HUES64 (cell line): ENCODE measurements at regions not wholly inside any gene's neighbourhood (a gene's known extent, or its start where the extent isn't known, plus 50 kb on each side); places are given as distances from the start of the nearest gene placed in this dataset.

Source experiments
- H3K27ac ChIP-seq: 2 replicates; pipeline ENCODE4 v1.7.0; 2013; ENCODE audit warnings: low read depth, low read length, inconsistent platforms
- H3K27me3 ChIP-seq: 2 replicates; pipeline ENCODE4 v1.6.1; 2013; ENCODE audit warnings: mild to moderate bottlenecking, low read length; ENCODE audit not compliant: insufficient read depth
- H3K36me3 ChIP-seq: 2 replicates; pipeline ENCODE4 v1.6.1; 2013; ENCODE audit warnings: mild to moderate bottlenecking, low read length; ENCODE audit not compliant: insufficient read depth
- H3K4me1 ChIP-seq: 2 replicates; pipeline ENCODE4 v1.6.1; 2013; ENCODE audit warnings: mild to moderate bottlenecking, low read length, moderate library complexity; ENCODE audit not compliant: insufficient read depth
- H3K4me3 ChIP-seq: 2 replicates; pipeline ENCODE4 v1.5.1; 2013; ENCODE audit warnings: mild to moderate bottlenecking, low read length, moderate library complexity
- H3K9ac ChIP-seq: 2 replicates; pipeline ENCODE4 v1.6.1; 2013; ENCODE audit warnings: mild to moderate bottlenecking, low read depth, low read length
- H3K9me3 ChIP-seq: 2 replicates; pipeline ENCODE4 v1.6.1; 2013; ENCODE audit warnings: low read depth, low read length; ENCODE audit not compliant: insufficient read depth
- WGBS: fragments of 150-250, 120-280 bp; methylation state at CpG from one replicate; pipeline ENCODE4 v1.1.7; 2013; ENCODE audit warnings: missing lambda C conversion rate; 5-methylcytosine and 5-hydroxymethylcytosine counted together

DNA sequence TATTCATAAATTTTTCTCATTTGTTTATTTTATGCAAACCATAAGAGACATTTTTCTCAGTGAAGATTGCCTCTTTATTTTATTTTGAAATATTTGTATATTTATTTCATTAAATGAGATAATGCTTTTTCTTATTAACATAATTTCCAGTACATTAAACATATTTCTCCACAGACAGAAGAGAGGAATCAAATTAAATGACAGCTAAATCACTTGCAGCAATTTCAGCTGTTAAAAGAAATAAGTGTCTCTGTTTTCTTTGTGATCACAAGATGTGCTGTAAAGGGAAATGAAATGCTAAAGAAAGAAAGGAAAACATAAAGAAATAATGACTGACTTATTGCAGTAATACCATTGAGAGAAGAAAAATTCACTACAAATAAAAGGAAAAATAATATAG, 414.0 kb upstream of the FANCL start:
- no peaks in the 10 kb centered on the region for H3K9me3 ChIP-seq
- H3K27ac ChIP-seq, result no peak overlapping the region
- H3K4me3 ChIP-seq, result no peak overlapping the region
- H3K9ac ChIP-seq, result no peak overlapping the region
- H3K36me3 ChIP-seq, result no peaks in the 10 kb centered on the region
- 0 out of 2 replicates have a peak, but pooled peaks cover 6% of the 10 kb centered on the region for H3K4me1 ChIP-seq
- H3K27me3 ChIP-seq, result no peaks in the 10 kb centered on the region

DNA sequence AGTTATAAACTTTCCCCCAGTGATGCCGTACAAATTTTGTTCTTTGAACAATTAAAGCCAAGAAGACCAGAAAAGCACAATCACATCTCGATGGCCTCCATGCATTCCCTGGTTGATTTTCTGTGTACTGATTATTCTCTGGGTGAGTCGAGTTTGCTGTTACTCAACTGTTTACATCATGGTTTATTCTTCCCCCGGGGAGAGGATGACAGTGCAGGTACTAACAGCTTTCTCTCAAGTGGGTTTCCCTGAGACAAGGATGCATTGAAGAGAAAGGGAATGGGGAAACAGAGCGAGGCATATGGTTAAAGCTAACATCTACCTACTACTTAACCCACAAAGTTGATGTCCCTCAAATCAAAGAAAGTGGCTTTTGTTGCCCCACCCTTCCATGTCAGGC, 410.8 kb upstream of the FANCL start:
- H3K36me3 ChIP-seq, result no peaks in the 10 kb centered on the region
- 86% methylated on average over 4 of the region's 5 CpGs for WGBS
- peaks cover 6% of the 10 kb centered on the region; the same call in 1 of the 2 replicates for H3K4me1 ChIP-seq
- no peaks in the 10 kb centered on the region for H3K27me3 ChIP-seq
- H3K9me3 ChIP-seq, result no peaks in the 10 kb centered on the region
- no peak overlapping the region for H3K9ac ChIP-seq
- no peak overlapping the region for H3K27ac ChIP-seq
- no peak overlapping the region for H3K4me3 ChIP-seq

DNA sequence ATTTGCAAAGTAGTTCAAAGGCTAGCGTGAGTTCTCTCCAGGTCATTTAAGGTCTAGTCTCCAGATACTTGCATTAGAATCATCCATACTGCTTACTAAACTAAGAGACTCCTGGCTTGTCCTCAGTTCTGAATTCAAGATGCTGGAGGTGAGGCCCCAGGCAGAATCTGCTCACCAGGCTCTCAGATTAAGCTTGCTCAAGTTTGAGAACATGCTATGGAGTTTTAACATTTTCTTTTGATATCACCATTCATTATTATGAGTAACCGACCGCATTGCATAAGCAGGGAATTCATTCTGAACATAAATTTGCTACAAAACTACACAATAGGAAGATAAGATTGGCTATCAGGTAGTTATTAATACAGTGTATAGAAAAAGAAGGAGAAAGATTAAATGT, 409.7 kb upstream of the FANCL start:
- no peaks in the 10 kb centered on the region for H3K27me3 ChIP-seq
- H3K4me1 ChIP-seq, result peaks cover 3% of the 10 kb centered on the region; the same call in 1 of the 2 replicates
- WGBS, result 43% methylated on average over 1 of the region's 3 CpGs
- H3K9ac ChIP-seq, result no peak overlapping the region
- H3K36me3 ChIP-seq, result no peaks in the 10 kb centered on the region
- no peak overlapping the region for H3K4me3 ChIP-seq
- H3K9me3 ChIP-seq, result no peaks in the 10 kb centered on the region
- H3K27ac ChIP-seq, result no peak overlapping the region

DNA sequence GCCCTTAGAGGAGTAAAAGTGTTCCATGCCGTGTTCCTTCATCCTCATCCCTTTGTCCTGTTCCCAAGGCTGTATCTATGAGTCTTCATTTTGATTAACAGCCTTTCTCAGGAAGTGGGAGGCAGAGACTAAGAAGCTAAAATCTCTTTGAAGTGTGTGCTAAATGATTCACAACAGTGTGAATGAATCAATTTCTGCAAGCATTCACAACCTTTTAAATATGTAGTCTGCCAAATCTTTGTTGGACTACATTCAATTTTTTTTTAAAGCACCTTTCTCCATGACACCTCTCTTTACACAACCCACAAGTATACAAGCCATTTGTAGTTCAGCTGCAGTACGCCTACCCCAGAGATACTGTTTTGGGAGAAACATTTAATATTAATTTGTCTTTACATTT, 408.6 kb upstream of the FANCL start:
- Histone ChIP-seq H3K4me3 (no peak overlapping the region), H3K27ac (no peak overlapping the region), H3K9ac (no peak overlapping the region), H3K36me3 (no peaks in the 10 kb centered on the region), H3K4me1 (peaks cover 7% of the 10 kb centered on the region), H3K27me3 (no peaks in the 10 kb centered on the region), H3K9me3 (no peaks in the 10 kb centered on the region)
- 100% methylated on average over 1 of the region's 2 CpGs for WGBS

DNA sequence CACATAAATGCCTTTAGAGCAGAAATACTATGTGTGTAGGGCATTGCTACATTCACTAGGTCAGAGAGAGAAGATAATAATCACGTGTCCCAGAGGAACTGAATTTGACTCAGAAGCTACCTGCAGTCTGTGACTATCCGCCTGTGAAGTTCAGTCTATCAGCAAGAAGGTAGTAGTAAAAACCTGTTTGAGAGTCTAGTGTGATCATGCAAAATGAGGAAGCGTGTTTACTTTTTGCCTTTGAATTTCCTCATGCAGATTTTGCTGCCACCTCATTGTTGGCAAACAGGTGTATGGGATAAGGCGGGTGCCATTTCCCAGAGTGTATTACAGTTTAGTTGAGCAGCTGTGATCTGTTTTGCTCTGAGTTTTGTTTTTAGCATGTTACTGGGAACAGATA, 403.9 kb upstream of the FANCL start:
- no peaks in the 10 kb centered on the region for H3K27me3 ChIP-seq
- H3K4me1 ChIP-seq, result peaks cover 9% of the 10 kb centered on the region
- no peak overlapping the region for H3K27ac ChIP-seq
- H3K36me3 ChIP-seq, result no peaks in the 10 kb centered on the region
- H3K9me3 ChIP-seq, result no peaks in the 10 kb centered on the region
- 84% methylated on average over 4 of the region's 4 CpGs for WGBS
- H3K9ac ChIP-seq, result no peak overlapping the region
- no peak overlapping the region for H3K4me3 ChIP-seq

DNA sequence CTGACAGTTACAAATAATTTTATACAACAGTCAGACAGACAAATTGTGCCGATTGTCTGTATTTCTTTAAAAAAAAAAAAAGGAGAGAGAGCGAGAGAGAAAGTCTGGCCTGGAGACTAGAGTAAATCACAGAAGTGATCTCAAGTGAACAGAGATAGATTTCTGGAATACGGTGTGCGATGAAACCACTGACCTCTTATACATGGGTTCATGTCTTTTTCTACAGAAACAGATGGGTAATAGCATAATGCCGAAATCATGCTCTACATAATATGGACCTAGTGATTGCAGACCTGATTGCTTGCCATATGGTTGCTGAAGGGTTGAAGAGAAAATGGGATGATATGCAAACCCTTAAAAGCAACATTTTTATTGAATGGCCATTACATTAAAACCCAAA, 403.3 kb upstream of the FANCL start:
- Histone ChIP-seq H3K4me1 (peaks cover 9% of the 10 kb centered on the region), H3K27me3 (no peaks in the 10 kb centered on the region), H3K27ac (no peak overlapping the region), H3K36me3 (no peaks in the 10 kb centered on the region), H3K4me3 (no peak overlapping the region), H3K9ac (no peak overlapping the region), H3K9me3 (no peaks in the 10 kb centered on the region)
- WGBS, result 94% methylated on average over 5 of the region's 5 CpGs

DNA sequence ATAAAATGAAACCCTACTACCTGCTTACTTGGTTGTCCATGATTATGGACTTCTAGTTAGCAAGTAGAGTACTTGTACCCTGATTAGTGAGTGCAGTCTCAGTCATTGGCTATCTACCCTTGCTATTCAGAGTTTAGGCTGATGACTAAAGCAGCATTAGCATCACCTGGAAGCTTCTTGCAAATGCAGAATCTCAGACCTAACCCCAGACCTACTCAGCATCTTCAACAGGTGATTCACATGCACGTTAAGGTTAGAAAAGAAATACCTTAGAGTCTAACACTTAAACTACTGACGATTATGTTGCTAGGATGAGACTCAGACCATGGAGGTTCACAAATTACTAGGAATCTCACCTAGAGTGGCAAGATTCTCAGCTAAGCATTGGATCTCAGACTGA, 399.9 kb upstream of the FANCL start:
- Histone ChIP-seq H3K36me3 (no peaks in the 10 kb centered on the region), H3K27me3 (no peaks in the 10 kb centered on the region), H3K4me1 (peaks cover 29% of the 10 kb centered on the region), H3K4me3 (no peak overlapping the region), H3K9me3 (no peaks in the 10 kb centered on the region), H3K27ac (no peak overlapping the region), H3K9ac (no peak overlapping the region)
- 62% methylated on average over 2 of the region's 2 CpGs for WGBS

DNA sequence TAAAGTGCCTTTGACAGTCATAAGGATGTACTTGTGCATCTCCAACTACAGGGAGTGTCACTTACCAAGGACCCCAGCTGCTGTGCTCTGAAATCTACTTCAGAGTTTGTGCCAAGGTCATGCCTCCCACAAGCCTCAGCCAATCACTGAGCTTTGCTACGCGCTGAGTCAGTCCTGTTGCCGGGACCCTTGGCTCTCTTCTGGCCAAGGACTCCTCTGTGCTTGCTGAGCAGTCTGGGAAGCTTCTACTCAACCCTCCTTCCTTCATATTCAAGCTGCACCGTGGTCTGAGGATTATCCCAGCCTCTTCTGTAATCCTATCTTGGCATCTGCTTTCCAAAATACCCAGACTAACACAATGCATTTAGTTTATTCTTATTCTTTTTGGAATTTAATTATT, 398.9 kb upstream of the FANCL start:
- H3K27ac ChIP-seq, result no peak overlapping the region
- H3K27me3 ChIP-seq, result no peaks in the 10 kb centered on the region
- no peaks in the 10 kb centered on the region for H3K36me3 ChIP-seq
- H3K9me3 ChIP-seq, result no peaks in the 10 kb centered on the region
- H3K9ac ChIP-seq, result no peak overlapping the region
- peaks cover 38% of the 10 kb centered on the region for H3K4me1 ChIP-seq
- 84% methylated on average over 4 of the region's 4 CpGs for WGBS
- H3K4me3 ChIP-seq, result no peak overlapping the region

DNA sequence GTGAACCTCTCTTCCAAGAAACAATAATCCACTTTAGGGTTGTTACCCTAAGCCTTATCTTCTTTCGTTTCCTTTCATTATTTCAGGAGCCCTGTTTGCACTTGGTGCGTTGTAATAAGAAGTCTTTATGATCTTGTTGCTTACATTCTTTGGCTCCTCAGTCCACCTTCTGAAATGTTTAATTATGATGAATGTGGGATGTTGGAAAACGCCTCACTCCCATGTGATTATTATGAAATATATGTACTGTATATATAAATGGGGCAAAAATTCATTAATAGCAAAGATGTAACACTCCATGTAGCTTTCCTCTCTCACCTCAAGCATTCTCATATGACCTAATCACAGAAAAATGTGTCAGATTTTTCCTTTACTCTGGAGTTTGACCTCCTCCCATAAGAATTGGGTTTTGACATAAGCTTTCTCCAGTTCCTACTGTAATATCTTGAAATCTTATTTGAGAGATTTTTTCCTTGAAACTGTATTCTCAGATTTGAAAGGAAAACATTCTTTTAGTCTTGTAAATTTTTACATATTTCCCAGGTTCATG, 397.2 kb upstream of the FANCL start:
- WGBS, result 75% methylated on average over 2 of the region's 3 CpGs
- Histone ChIP-seq H3K4me1 (peaks cover 52% of the 10 kb centered on the region), H3K4me3 (no peak overlapping the region), H3K36me3 (no peaks in the 10 kb centered on the region), H3K9ac (no peak overlapping the region), H3K27me3 (no peaks in the 10 kb centered on the region), H3K9me3 (no peaks in the 10 kb centered on the region), H3K27ac (0 out of 2 replicates have a peak overlapping the region, but pooled peaks have one; percentile 12)

DNA sequence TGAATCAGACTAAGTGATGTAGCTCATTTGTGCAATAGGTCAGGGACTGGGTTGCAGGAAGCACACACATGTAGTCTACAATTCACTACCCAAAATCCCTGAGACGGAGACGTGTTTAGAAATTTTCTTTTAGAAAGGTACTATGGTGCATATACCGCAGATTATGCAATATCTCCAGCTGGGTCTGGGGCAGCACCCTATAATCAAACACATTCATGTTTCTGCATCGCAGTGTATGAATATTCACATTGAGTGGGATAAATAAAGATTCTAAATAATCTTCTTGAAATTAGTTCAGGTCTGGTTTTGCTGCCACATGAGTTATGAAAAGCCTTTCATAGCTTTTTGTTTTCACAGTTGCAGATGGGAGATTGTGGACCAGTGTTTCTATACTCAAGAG, 395.7 kb upstream of the FANCL start:
- H3K9ac ChIP-seq, result no peak overlapping the region
- no peaks in the 10 kb centered on the region for H3K27me3 ChIP-seq
- no peak overlapping the region for H3K4me3 ChIP-seq
- H3K9me3 ChIP-seq, result no peaks in the 10 kb centered on the region
- WGBS, result 100% methylated on average over 4 of the region's 4 CpGs
- no peaks in the 10 kb centered on the region for H3K36me3 ChIP-seq
- H3K27ac ChIP-seq, result no peak overlapping the region
- H3K4me1 ChIP-seq, result peaks cover 58% of the 10 kb centered on the region

DNA sequence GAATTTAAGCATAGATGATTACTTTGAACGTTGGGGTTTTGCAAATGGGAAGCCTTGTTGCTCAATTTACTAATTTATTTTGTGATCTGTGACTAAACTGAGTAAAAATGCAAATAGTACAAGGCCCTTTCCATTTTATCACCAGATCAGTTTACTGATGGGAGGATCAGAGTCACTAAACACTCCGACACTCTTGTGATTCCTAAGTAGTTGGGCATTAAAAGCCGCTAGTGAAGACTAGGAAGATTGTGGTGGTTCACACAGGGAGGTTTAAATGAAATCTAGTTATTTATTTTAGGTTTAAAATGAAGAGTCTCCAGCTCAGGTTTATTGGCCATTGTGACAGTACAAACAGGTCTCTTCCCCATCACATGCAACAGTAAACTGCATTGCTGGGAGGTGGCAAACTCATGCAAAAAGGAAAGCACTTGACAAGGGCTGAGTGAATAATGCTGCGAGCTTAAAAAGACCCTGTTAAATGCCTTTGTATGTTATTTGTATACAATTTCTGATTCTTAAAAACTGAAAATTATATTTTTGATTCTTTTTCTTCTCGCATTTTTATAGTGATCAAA, 394.8 kb upstream of the FANCL start:
- Histone ChIP-seq H3K27ac (no peak overlapping the region), H3K36me3 (no peaks in the 10 kb centered on the region), H3K4me3 (no peak overlapping the region), H3K9ac (no peak overlapping the region), H3K27me3 (no peaks in the 10 kb centered on the region), H3K4me1 (peaks cover 61% of the 10 kb centered on the region), H3K9me3 (no peaks in the 10 kb centered on the region)
- WGBS, result 69% methylated on average over 4 of the region's 5 CpGs
